ENCODE measurements at regions not wholly inside any gene's neighbourhood (a gene's known extent, or its start where the extent isn't known, plus 50 kb on each side); places are given as distances from the start of the nearest gene placed in this dataset.
"Not testable (repeated sequence)": the region's sequence is repeated elsewhere in the genome, so short reads cannot be mapped to it uniquely, and the experiment has no call there.

DNA sequence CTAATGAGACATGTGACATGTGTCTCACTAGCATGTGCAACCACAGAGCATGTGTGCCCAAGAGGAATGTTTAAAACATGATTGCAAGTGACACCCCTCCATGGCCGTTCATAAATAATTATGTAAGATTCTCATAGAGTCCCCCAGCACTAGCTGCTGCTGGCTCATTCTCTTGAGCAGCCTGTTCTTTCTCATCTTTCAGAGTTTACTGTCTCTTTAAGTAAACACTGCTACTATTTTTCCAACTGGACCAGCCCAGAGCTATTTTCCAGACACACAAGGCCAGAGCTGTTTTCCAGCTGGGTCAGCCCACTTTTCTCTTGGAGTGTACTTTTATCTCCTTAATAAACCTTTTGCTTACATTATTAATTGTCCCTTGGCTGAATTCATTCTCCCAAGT is 326.8 kb upstream of the DLGAP1 start:
- ATAC-seq (no peak), DNase-seq (no peak)
- POLR2A ChIA-PET = no interaction called here
- Mint-ChIP-seq H3K27me3 (no peaks in the 10 kb centered on the region), H3K27ac (no peak overlapping the region), H3K36me3 (ENCODE audit: low read depth) (no peaks in the 10 kb centered on the region), H3K4me3 (no peak overlapping the region), H3K9me3 (no peaks in the 10 kb centered on the region), H3K4me1 (ENCODE audit: low read depth) (no peaks in the 10 kb centered on the region)
- no peak for TF ChIP-seq CTCF (IDR thresholded peaks at IDR 0.05)
- intact Hi-C loops (cut with micrococcal nuclease) = no loop called here
- CTCF ChIA-PET = no interaction called here

GRCh38 chr18:4765401-4765800 is 310.3 kb upstream of the DLGAP1 start:
- ChIA-PET CTCF (no interaction called here), POLR2A (no interaction called here)
- no peak overlapping the region for H3K4me3 Mint-ChIP-seq
- H3K9me3 Mint-ChIP-seq = peaks cover 4% of the 10 kb centered on the region
- no peak overlapping the region for H3K27ac Mint-ChIP-seq
- H3K4me1 Mint-ChIP-seq (ENCODE audit: low read depth) = no peaks in the 10 kb centered on the region
- intact Hi-C loops (cut with micrococcal nuclease) = no loop called here
- DNase-seq = no peak
- H3K36me3 Mint-ChIP-seq (ENCODE audit: low read depth) = no peaks in the 10 kb centered on the region
- no peaks in the 10 kb centered on the region for H3K27me3 Mint-ChIP-seq
- ATAC-seq = no peak
- no peak for TF ChIP-seq CTCF (IDR thresholded peaks at IDR 0.05)

GRCh38 chr18:4762330-4762729 is 307.2 kb upstream of the DLGAP1 start:
- Mint-ChIP-seq H3K4me3 (no peak overlapping the region), H3K27me3 (no peaks in the 10 kb centered on the region), H3K9me3 (peaks cover 7% of the 10 kb centered on the region), H3K36me3 (ENCODE audit: low read depth) (no peaks in the 10 kb centered on the region), H3K4me1 (ENCODE audit: low read depth) (no peaks in the 10 kb centered on the region), H3K27ac (no peak overlapping the region)
- ATAC-seq = no peak
- CTCF ChIA-PET = no interaction called here
- no peak for DNase-seq
- no peak for TF ChIP-seq CTCF (IDR thresholded peaks at IDR 0.05)
- POLR2A ChIA-PET = no interaction called here
- intact Hi-C loops (cut with micrococcal nuclease) = no loop called here

GRCh38 chr18:4758980-4759379 is 303.9 kb upstream of the DLGAP1 start:
- CTCF ChIA-PET = no interaction called here
- no peaks in the 10 kb centered on the region for H3K27me3 Mint-ChIP-seq
- H3K27ac Mint-ChIP-seq = no peak overlapping the region
- no peak overlapping the region for H3K4me3 Mint-ChIP-seq
- POLR2A ChIA-PET = no interaction called here
- DNase-seq (no peak), ATAC-seq (no peak)
- intact Hi-C loops (cut with micrococcal nuclease) = no loop called here
- no peaks in the 10 kb centered on the region for H3K4me1 Mint-ChIP-seq (ENCODE audit: low read depth)
- TF ChIP-seq CTCF (IDR thresholded peaks at IDR 0.05) = no peak
- peaks cover 9% of the 10 kb centered on the region for H3K9me3 Mint-ChIP-seq
- no peaks in the 10 kb centered on the region for H3K36me3 Mint-ChIP-seq (ENCODE audit: low read depth)

DNA sequence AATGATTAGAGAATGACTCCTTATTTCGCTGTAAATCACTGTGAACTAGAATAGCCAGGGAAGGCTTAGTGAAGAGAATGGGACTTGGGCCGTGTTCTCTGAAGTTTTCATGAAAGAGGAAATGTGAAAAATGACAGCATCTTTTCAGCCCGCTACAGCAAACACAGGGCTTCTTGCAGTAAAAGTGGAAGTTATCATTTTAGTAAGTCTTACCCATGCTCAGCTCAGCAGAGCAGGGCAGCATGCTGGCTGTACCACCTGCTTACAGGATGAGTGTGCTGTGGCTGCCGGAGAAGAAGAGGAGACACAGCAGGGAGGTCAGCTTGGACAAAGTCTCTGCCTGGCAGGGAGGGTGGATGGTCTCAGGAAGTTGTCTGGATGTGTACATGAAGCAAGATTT is 300.7 kb upstream of the DLGAP1 start:
- no peaks in the 10 kb centered on the region for H3K4me1 Mint-ChIP-seq (ENCODE audit: low read depth)
- DNase-seq (no peak), ATAC-seq (no peak)
- POLR2A ChIA-PET = no interaction called here
- no peaks in the 10 kb centered on the region for H3K36me3 Mint-ChIP-seq (ENCODE audit: low read depth)
- TF ChIP-seq CTCF (IDR thresholded peaks at IDR 0.05) = no peak
- no peaks in the 10 kb centered on the region for H3K27me3 Mint-ChIP-seq
- no peak overlapping the region for H3K27ac Mint-ChIP-seq
- H3K4me3 Mint-ChIP-seq = no peak overlapping the region
- H3K9me3 Mint-ChIP-seq = peaks cover 10% of the 10 kb centered on the region
- CTCF ChIA-PET = no interaction called here
- intact Hi-C loops (cut with micrococcal nuclease) = no loop called here

- H3K27me3 Mint-ChIP-seq; H3K27ac Mint-ChIP-seq; H3K36me3 Mint-ChIP-seq (ENCODE audit: low read depth); intact Hi-C loops (cut with micrococcal nuclease); H3K4me1 Mint-ChIP-seq (ENCODE audit: low read depth); H3K4me3 Mint-ChIP-seq; CTCF ChIA-PET; DNase-seq; POLR2A ChIA-PET; H3K9me3 Mint-ChIP-seq; ATAC-seq: not testable (repeated sequence)
These were observed 298.0 kb upstream of the DLGAP1 start for GRCh38 chr18:4753151-4753550.

Data from activated CD8-positive, alpha-beta T cell treated with anti-CD3 and anti-CD28 coated beads for 36 hours (primary cell).